Progenitor cell of endocrine pancreas (in vitro differentiated cells): ENCODE measurements at regions not wholly inside any gene's neighbourhood (a gene's known extent, or its start where the extent isn't known, plus 50 kb on each side); places are given as distances from the start of the nearest gene placed in this dataset.

Experiments
- DNase-seq: peaks from one replicate; pipeline ENCODE4 v3.0.0; 2021; ENCODE audit warnings: low spot score; ENCODE audit not compliant: unreplicated experiment
- H3K27ac Mint-ChIP-seq: 2 replicates; pipeline ENCODE4 v1.8.0; 2021; ENCODE audit warnings: mild to moderate bottlenecking, moderate library complexity, mixed read lengths
- H3K27me3 Mint-ChIP-seq: 2 replicates; pipeline ENCODE4 v1.8.0; 2021; ENCODE audit warnings: mixed read lengths
- H3K36me3 Mint-ChIP-seq: 2 replicates; pipeline ENCODE4 v1.8.0; 2022; ENCODE audit warnings: mixed read lengths; ENCODE audit not compliant: insufficient read depth
- H3K4me1 Mint-ChIP-seq: 2 replicates; pipeline ENCODE4 v1.8.0; 2021; ENCODE audit warnings: low read depth, mixed read lengths
- H3K4me3 Mint-ChIP-seq: 2 replicates; pipeline ENCODE4 v1.8.0; 2021; ENCODE audit warnings: low read depth, mild to moderate bottlenecking, moderate library complexity, mixed read lengths
- H3K9me3 Mint-ChIP-seq: 2 replicates; pipeline ENCODE4 v1.8.0; 2021; ENCODE audit warnings: low read depth, mixed read lengths
- TF ChIP-seq, protein P1 (sequence below): fragments of 200-600 bp; sonication (generic); IDR thresholded peaks from one replicate; pipeline ENCODE4 v1.5.0; 2021; ENCODE audit warnings: antibody characterized with exemption, mild to moderate bottlenecking; ENCODE audit not compliant: unreplicated experiment

DNA sequence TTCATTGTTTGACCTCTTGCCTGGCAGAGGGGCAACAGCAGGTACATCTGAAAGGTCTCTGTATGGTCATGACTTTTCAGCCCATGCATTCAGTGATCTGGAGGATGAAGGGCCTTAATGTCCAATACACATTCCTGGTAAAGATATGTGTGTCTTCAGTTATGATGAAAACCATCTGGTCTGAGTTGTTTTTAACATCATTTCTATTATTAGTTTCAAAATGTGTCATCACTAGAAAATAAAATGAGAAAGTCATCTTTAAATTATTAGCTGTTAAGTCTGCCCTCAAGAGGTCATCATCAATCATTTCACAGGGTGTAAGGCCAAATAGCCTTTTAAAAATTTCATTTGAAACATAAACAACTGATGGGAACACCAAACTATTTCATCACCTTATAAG, 92.1 kb upstream of the PLSCR4 start:
- Mint-ChIP-seq H3K4me3 (no peak overlapping the region), H3K36me3 (no peaks in the 10 kb centered on the region), H3K27ac (no peak overlapping the region), H3K4me1 (no peaks in the 10 kb centered on the region), H3K9me3 (no peaks in the 10 kb centered on the region), H3K27me3 (no peaks in the 10 kb centered on the region)
- DNase-seq, result no peak
- TF ChIP-seq, protein P1, sequence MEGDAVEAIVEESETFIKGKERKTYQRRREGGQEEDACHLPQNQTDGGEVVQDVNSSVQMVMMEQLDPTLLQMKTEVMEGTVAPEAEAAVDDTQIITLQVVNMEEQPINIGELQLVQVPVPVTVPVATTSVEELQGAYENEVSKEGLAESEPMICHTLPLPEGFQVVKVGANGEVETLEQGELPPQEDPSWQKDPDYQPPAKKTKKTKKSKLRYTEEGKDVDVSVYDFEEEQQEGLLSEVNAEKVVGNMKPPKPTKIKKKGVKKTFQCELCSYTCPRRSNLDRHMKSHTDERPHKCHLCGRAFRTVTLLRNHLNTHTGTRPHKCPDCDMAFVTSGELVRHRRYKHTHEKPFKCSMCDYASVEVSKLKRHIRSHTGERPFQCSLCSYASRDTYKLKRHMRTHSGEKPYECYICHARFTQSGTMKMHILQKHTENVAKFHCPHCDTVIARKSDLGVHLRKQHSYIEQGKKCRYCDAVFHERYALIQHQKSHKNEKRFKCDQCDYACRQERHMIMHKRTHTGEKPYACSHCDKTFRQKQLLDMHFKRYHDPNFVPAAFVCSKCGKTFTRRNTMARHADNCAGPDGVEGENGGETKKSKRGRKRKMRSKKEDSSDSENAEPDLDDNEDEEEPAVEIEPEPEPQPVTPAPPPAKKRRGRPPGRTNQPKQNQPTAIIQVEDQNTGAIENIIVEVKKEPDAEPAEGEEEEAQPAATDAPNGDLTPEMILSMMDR, result no peak

DNA sequence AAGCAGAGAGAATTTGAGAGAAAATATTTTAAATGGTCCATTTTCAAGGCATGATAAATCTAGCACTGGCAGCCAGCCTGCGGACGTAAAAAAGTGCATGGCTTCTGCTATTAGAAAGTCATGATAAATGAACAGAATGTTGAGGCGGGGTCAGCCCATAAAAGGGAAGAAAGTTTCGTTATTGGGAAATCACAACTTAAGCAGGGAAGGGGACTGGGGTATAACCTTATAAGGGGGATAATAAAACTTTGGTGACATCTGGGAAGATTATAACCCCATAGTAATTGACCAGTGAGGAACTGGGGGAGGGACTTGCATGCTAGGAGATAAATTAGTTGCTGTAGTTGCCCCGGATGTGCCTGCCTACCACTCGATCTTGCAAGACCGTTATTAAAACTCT, 88.4 kb upstream of the PLSCR4 start:
- Mint-ChIP-seq H3K36me3 (no peaks in the 10 kb centered on the region), H3K9me3 (peaks cover 14% of the 10 kb centered on the region), H3K27ac (no peak overlapping the region), H3K27me3 (no peaks in the 10 kb centered on the region), H3K4me1 (no peaks in the 10 kb centered on the region), H3K4me3 (no peak overlapping the region)
- TF ChIP-seq, protein P1, result no peak
- DNase-seq, result no peak

DNA sequence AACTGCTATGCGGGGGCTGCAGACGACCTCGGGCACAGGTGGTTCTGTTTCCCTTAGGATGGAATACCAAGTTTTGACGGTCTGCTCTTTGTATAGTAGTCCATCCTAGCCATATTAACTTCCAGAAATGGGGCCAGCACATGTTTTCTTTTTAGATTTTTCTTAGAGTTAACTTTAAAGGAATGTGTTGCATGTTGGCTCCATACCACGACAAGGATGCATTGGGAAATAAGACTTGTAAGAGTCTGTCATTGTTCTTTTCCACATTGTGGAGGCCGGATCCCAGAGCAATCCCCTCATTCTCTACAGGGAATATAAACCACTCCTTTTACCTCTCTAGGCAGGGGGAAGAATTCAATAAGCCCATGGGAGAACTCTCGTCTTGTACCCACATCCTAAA, 87.1 kb upstream of the PLSCR4 start:
- Mint-ChIP-seq H3K4me3 (no peak overlapping the region), H3K27me3 (no peaks in the 10 kb centered on the region), H3K27ac (no peak overlapping the region), H3K4me1 (no peaks in the 10 kb centered on the region), H3K36me3 (no peaks in the 10 kb centered on the region), H3K9me3 (peaks cover 14% of the 10 kb centered on the region)
- TF ChIP-seq, protein P1, result no peak
- no peak for DNase-seq

DNA sequence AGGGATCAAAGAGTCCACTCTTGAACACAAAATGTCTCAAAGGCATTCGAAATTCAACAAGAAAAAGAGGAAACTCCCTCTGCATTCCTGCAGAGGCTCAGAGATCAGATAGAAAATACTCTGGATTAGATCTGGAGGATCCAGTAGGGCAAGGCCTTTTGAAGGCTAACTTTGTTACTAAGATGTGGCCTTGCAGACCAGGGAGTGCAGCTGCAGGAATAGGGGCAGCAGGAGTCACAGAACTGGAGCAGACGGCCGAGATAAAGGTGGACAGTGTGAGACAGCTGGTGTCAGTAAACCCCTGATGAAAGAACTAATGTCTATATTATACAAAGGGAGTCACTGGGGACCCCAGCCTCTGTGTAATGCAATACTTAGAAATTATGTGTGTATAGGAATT, 84.5 kb upstream of the PLSCR4 start:
- DNase-seq, result no peak
- H3K9me3 Mint-ChIP-seq, result peaks cover 14% of the 10 kb centered on the region
- no peaks in the 10 kb centered on the region for H3K27me3 Mint-ChIP-seq
- TF ChIP-seq, protein P1, result no peak
- H3K4me1 Mint-ChIP-seq, result peaks cover 2% of the 10 kb centered on the region
- H3K27ac Mint-ChIP-seq, result no peak overlapping the region
- H3K36me3 Mint-ChIP-seq, result no peaks in the 10 kb centered on the region
- no peak overlapping the region for H3K4me3 Mint-ChIP-seq

DNA sequence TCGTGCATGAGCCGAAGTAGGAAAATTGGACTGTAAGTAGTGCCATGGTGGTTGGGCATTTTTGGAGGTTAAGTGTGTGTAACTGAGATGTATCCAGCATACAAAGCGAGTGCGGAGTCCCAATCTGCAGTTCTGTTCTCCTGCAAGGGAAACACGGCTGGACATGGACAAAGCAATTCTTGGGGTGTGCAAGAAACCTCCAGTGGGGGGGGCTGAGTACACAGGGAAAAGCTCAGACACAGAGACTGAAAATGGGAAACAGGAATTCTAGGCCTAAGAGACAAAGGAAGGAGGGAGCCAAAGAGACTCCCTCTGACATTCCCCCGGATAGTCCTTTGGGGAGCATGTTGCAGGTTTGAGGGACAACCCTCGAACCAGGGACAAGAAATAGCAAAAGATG, 83.2 kb upstream of the PLSCR4 start:
- Mint-ChIP-seq H3K4me1 (peaks cover 6% of the 10 kb centered on the region), H3K4me3 (no peak overlapping the region), H3K36me3 (no peaks in the 10 kb centered on the region), H3K9me3 (peaks cover 14% of the 10 kb centered on the region), H3K27me3 (no peaks in the 10 kb centered on the region), H3K27ac (no peak overlapping the region)
- no peak for DNase-seq
- TF ChIP-seq, protein P1, result no peak
